WTC11 (cell line): ENCODE measurements at regions not wholly inside any gene's neighbourhood (a gene's known extent, or its start where the extent isn't known, plus 50 kb on each side); places are given as distances from the start of the nearest gene placed in this dataset.

Experiments used
- ATF2 ChIP-seq: sonication (generic); formaldehyde crosslinking; IDR thresholded peaks from 2 replicates; pipeline ENCODE4 v1.8.1; 2022; ENCODE audit warnings: low read depth, missing genetic modification reagents, borderline replicate concordance
- ATF3 ChIP-seq: sonication (generic); formaldehyde crosslinking; conservative IDR thresholded peaks from 2 replicates; pipeline ENCODE4 v1.8.1; 2022; ENCODE audit warnings: mild to moderate bottlenecking, missing genetic modification reagents
- CTCF ChIP-seq: fragments of 200-600 bp; IDR thresholded peaks from 2 replicates; pipeline ENCODE4 v1.8.0; 2022; ENCODE audit warnings: antibody characterized with exemption
- HMGXB4 ChIP-seq: sonication (generic); formaldehyde crosslinking; IDR thresholded peaks from 2 replicates; pipeline ENCODE4 v1.8.1; 2023; ENCODE audit warnings: mild to moderate bottlenecking, moderate library complexity, missing genetic modification reagents
- IRF1 ChIP-seq: sonication (generic); formaldehyde crosslinking; IDR thresholded peaks from 2 replicates; pipeline ENCODE4 v1.8.0; 2023; ENCODE audit warnings: missing genetic modification reagents
- JUN ChIP-seq: sonication (generic); formaldehyde crosslinking; IDR thresholded peaks from 2 replicates; pipeline ENCODE4 v1.8.0; 2023; ENCODE audit warnings: mild to moderate bottlenecking, missing genetic modification reagents
- NFE2L1 ChIP-seq: sonication (generic); formaldehyde crosslinking; IDR thresholded peaks from 2 replicates; pipeline ENCODE4 v1.8.1; 2023; ENCODE audit warnings: missing genetic modification reagents
- NFYB ChIP-seq: sonication (generic); formaldehyde crosslinking; conservative IDR thresholded peaks from 2 replicates; pipeline ENCODE4 v1.8.0; 2022; ENCODE audit warnings: low read depth, missing genetic modification reagents
- NR1H2 ChIP-seq: sonication (generic); formaldehyde crosslinking; IDR thresholded peaks from 2 replicates; pipeline ENCODE4 v1.9.0; 2021; ENCODE audit warnings: mild to moderate bottlenecking, moderate library complexity, missing genetic modification reagents
- SP1 ChIP-seq: sonication (generic); formaldehyde crosslinking; conservative IDR thresholded peaks from 2 replicates; pipeline ENCODE4 v1.8.1; 2022; ENCODE audit warnings: missing genetic modification reagents
- TEAD1 ChIP-seq: sonication (generic); formaldehyde crosslinking; IDR thresholded peaks from 2 replicates; pipeline ENCODE4 v1.8.0; 2022; ENCODE audit warnings: mild to moderate bottlenecking, missing genetic modification reagents
- ZNF232 ChIP-seq: sonication (generic); formaldehyde crosslinking; IDR thresholded peaks from 2 replicates; pipeline ENCODE4 v1.8.0; 2022; ENCODE audit warnings: mild to moderate bottlenecking, missing genetic modification reagents

GRCh38 chr22:27259433-27259832 is 542.1 kb downstream of the MN1 start:
- TF ChIP-seq ATF3 (CRISPR knock-in tag) (no peak), CTCF (no peak), SP1 (CRISPR knock-in tag) (no peak), ATF2 (CRISPR knock-in tag) (no peak), IRF1 (CRISPR knock-in tag) (no peak), NFE2L1 (CRISPR knock-in tag) (no peak), TEAD1 (CRISPR knock-in tag) (no peak), NFYB (CRISPR knock-in tag) (no peak), HMGXB4 (CRISPR knock-in tag) (no peak), ZNF232 (no peak), JUN (no peak), NR1H2 (no peak)
